Liver (tissue), 3 donors: ENCODE measurements at regions not wholly inside any gene's neighbourhood (a gene's known extent, or its start where the extent isn't known, plus 50 kb on each side); places are given as distances from the start of the nearest gene placed in this dataset.

ENCODE experiments used
- CTCF ChIP-seq: fragments of 150-350 bp; IDR thresholded peaks from 2 replicates; pipeline ENCODE4 v1.5.1; 2017; ENCODE audit warnings: improper control_type of control experiment, low read depth, low read length; ENCODE audit not compliant: missing input control
- EGR1 ChIP-seq, 2 donors: IDR thresholded peaks; 2 replicates each; pipeline ENCODE4 v1.6.1; 2016 to 2018; ENCODE audit warnings: antibody characterized with exemption in 2 of 2, low read depth in 2 of 2
- GABPA ChIP-seq, 2 donors: IDR thresholded peaks in 1 of 2; conservative IDR thresholded peaks in 1 of 2; 2 replicates each; pipeline ENCODE4 v1.6.1; 2016; ENCODE audit warnings: antibody characterized with exemption in 2 of 2, mild to moderate bottlenecking in 1 of 2, moderate library complexity in 1 of 2
- JUND ChIP-seq, 2 donors: IDR thresholded peaks; 2 replicates each; pipeline ENCODE4 v1.6.1; 2016; ENCODE audit warnings: antibody characterized with exemption in 2 of 2
- RAD21 ChIP-seq, 2 donors: IDR thresholded peaks; 2 replicates each; pipeline ENCODE4 v1.6.1; 2016; ENCODE audit warnings: antibody characterized with exemption in 2 of 2, mild to moderate bottlenecking in 2 of 2
- REST ChIP-seq: IDR thresholded peaks from 2 replicates; pipeline ENCODE4 v1.6.1; 2016; ENCODE audit warnings: antibody characterized with exemption, mild to moderate bottlenecking
- RXRA ChIP-seq, 2 donors: IDR thresholded peaks; 2 replicates each; pipeline ENCODE4 v1.6.1; 2017 to 2018; ENCODE audit warnings: antibody characterized with exemption in 2 of 2, mild to moderate bottlenecking in 1 of 2
- SP1 ChIP-seq: IDR thresholded peaks from 2 replicates; pipeline ENCODE4 v1.6.1; 2018; ENCODE audit warnings: antibody characterized with exemption, mild to moderate bottlenecking
- TAF1 ChIP-seq: conservative IDR thresholded peaks from 2 replicates; pipeline ENCODE4 v1.6.1; 2016; ENCODE audit warnings: antibody characterized with exemption, mild to moderate bottlenecking
- YY1 ChIP-seq: IDR thresholded peaks from 2 replicates; pipeline ENCODE4 v1.6.1; 2016; ENCODE audit warnings: antibody characterized with exemption, mild to moderate bottlenecking
- TF ChIP-seq, protein P1 (sequence below): IDR thresholded peaks from 2 replicates; pipeline ENCODE4 v1.6.1; 2016; ENCODE audit warnings: antibody characterized with exemption
- TF ChIP-seq, protein P2 (sequence below): IDR thresholded peaks from 2 replicates; pipeline ENCODE4 v1.6.1; 2016; ENCODE audit warnings: antibody characterized with exemption
- donor health status: healthy.
- donor health status: healthy.

DNA sequence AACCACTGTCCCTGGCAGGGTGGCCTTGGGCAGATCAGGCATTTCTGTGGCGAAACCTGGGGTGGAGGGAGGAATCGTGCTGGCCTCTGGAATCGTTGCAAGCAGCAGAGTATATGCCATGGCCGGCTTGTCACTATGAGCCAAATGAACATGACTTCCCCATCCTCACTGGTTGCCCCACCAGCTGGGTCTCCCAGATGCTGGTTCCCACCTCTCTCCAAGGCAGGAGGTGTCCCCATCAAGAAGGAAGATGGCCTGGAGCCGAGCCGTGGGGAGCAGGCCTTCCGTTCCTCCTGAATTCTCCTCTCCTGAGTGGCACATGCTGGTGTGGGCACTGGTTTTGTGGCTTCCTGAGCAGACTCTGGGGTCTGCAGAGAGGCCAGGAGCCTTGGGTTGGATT is 60.2 kb upstream of the ACTRT2 start:
- TF ChIP-seq SP1 (no peak), RAD21 (IDR thresholded peaks at IDR 0.05) (no peak), RXRA (IDR thresholded peaks at IDR 0.05) (no peak), CTCF (no peak), GABPA (IDR thresholded peaks at IDR 0.05 in 1 of 2, conservative IDR thresholded peaks at IDR 0.05 in 1 of 2) (no peak), TAF1 (no peak), EGR1 (IDR thresholded peaks at IDR 0.05; ENCODE audit: low read depth in 2 of 2) (no peak), REST (no peak), YY1 (no peak), JUND (IDR thresholded peaks at IDR 0.05) (no peak)
- TF ChIP-seq, protein P1, sequence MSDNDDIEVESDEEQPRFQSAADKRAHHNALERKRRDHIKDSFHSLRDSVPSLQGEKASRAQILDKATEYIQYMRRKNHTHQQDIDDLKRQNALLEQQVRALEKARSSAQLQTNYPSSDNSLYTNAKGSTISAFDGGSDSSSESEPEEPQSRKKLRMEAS = no peak
- TF ChIP-seq, protein P2, sequence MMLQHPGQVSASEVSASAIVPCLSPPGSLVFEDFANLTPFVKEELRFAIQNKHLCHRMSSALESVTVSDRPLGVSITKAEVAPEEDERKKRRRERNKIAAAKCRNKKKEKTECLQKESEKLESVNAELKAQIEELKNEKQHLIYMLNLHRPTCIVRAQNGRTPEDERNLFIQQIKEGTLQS = no peak
